DMS79 (cell line): ENCODE measurements at regions not wholly inside any gene's neighbourhood (a gene's known extent, or its start where the extent isn't known, plus 50 kb on each side); places are given as distances from the start of the nearest gene placed in this dataset.
"Not testable (repeated sequence)": the region's sequence is repeated elsewhere in the genome, so short reads cannot be mapped to it uniquely, and the experiment has no call there.

Experiments
- DNase-seq: peaks from one replicate; lab custom pipeline; 2025; lab: John Stamatoyannopoulos, UW

DNA sequence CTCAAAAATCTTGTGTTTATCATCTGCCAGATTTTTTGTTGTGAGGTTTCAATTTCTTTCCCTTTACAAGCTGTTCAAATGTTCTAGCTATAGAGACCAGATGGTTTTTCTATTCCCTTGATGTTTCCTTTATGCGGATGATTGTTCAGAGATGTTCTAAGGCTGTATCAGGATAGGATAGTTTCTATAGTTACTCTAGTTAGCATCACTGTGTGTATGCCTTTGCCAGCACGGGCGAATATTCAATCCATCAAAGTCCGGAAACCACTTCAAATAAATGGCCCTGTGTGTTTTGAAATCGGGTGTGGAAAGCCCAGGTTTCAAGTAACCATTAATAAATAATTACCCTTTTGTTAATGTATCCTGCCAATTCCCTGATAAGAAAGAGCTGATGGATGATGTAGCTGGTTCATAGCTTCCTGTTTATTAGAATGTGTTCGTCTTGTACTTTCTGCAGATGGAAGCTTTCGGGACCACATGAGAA is 149.8 kb upstream of the PRKCQ start:
- DNase-seq, result no peak

DNA sequence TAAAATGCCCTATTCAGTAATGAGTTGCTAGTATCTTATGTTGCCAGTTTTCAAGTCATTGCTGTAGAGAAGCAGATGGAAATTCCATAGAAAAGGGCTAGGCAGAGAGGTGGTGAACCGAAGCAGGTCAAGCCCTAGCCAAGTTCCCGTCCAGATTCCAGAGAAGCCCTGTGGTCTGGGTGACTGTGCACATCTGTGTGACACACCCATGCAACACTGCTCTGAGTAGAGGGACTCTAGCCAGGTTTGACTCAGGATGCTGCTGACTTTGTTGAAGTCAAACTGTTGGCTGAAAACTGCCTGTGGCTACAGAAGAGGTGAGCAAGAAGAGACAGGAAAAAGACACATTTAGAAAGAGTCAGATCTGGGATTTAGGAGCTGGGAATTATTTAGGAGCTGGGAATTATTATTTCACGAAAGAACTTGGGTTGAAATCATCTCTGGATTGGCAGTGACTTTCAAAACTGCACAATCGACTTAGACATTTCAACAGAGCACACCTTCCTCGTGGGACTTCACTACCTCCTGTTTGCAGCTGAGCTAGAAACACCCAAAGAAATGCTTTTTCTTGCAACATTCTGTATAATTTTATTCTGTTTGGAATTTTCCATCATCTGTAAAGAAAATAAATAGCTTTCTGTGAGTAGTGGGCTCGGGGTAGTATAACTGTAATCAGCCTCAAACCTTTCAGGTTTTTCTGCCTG is 149.1 kb upstream of the PRKCQ start:
- no peak for DNase-seq

- no peak for DNase-seq
These were observed 146.8 kb upstream of the PRKCQ start for GRCh38 chr10:6726924-6727323.

- no peak for DNase-seq
These were observed 142.5 kb upstream of the PRKCQ start for GRCh38 chr10:6722616-6723004.

- DNase-seq, result no peak
These were observed 142.0 kb upstream of the PRKCQ start for GRCh38 chr10:6721964-6722615.

GRCh38 chr10:6721480-6721879 is 141.4 kb upstream of the PRKCQ start:
- no peak for DNase-seq

DNA sequence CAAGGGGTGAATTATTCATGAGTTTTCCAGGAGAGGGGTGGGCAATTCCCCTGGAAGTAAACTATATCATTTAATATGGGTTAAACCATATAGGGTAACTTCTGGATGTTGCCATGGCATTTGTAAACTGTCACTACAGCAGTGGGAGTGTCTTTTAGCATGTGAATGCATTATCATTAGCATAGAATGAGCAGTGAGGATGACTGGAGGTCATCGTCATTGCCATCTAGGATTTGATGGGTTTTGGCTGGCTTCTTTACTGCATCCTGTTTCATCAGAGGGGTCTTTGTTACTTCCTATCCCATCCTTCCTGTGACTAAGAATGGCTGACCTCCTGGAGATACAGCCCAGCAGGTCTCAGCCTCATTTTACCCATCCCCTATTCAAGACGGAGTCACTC is 139.5 kb upstream of the PRKCQ start:
- DNase-seq, result no peak

- no peak for DNase-seq
These were observed 138.5 kb upstream of the PRKCQ start for GRCh38 chr10:6718550-6718949.

- DNase-seq, result no peak
These were observed 136.4 kb upstream of the PRKCQ start for GRCh38 chr10:6716516-6716915.

- no peak for DNase-seq
These were observed 133.6 kb upstream of the PRKCQ start for GRCh38 chr10:6713716-6714115.

GRCh38 chr10:6713120-6713519 is 133.0 kb upstream of the PRKCQ start:
- no peak for DNase-seq

- no peak for DNase-seq
These were observed 131.8 kb upstream of the PRKCQ start for GRCh38 chr10:6711881-6712280.

DNA sequence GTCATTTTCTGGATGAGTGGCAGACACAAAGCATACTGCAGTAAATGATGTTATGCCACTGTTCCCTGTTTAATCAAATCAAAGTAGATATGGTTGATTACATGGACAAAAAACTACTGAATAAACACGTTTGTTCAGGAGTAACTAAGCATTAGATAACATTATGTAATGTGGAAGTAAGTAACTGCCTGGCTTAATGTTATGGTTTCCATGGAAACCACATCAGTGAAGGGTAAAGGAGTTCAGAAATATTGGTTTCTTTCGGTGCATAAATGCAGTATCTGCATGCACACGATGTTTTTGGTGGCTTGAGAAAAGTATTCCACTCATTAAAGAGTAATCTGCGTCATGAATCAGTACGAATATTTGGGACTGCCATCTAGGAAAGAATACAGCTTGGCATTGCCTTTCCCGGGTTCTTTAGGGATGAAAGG is 131.3 kb upstream of the PRKCQ start:
- no peak for DNase-seq

DNA sequence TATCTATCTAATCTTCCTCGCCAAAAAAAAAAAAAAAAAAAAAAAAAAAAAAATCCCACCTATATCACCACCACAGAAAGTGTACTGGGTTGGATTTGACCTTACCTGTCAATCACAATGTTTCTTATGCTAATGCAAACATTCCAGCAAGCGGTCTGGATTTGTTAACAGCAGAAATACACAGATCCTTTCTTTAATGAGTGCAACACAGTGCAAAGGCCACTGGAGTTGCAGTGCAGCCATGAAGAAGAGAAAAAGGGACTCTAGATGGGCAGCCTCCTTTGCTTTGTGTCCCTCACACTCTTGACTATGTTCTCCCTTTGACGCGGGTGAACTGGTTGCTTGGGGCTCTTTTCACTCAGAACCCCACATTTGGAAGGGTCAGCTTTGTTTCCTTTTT is 127.3 kb upstream of the PRKCQ start:
- no peak for DNase-seq

- no peak for DNase-seq
These were observed 126.6 kb upstream of the PRKCQ start for GRCh38 chr10:6706725-6707124.

DNA sequence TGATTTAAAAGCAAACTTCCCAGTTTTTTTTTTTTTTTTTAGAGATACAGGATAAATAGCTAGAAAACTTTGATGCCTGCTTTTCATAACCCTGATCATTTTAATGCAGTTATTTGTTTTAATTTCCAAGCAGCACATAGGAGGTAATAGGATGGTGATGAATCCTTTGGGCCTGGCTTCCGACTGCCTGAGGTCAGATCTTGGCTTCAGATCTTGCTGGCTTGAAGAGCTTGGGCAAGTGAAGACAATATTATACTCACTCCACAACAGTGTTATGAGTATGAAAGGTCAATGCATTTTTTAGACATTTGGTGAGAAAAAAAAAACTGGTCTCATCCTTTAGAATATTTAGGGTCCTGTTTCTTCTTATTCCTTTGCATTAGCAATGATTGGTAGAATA is 124.8 kb upstream of the PRKCQ start:
- no peak for DNase-seq

GRCh38 chr10:6702833-6703232 is 122.8 kb upstream of the PRKCQ start:
- not testable (repeated sequence) for DNase-seq

DNA sequence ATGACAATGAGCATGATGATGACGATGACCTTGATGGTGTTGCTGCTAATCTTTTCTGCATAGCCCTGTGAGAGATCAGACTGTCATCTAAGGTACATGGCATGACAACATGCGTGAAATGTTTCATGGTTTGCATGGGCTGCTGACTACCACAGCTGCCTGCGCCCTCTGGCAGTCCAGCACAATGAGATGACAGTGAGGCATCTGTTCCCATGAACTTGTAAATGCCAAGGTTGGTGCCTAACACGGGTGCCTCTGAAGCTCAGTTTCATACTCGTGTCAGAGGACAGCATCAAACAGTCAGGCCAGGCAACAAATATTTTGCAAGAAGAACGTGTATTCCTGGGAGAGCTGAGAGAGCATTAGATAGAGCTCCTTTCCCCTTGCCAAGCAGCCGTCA is 122.0 kb upstream of the PRKCQ start:
- no peak for DNase-seq

- DNase-seq, result no peak
These were observed 121.2 kb upstream of the PRKCQ start for GRCh38 chr10:6701289-6701688.

GRCh38 chr10:6700066-6700465 is 120.0 kb upstream of the PRKCQ start:
- no peak for DNase-seq

DNA sequence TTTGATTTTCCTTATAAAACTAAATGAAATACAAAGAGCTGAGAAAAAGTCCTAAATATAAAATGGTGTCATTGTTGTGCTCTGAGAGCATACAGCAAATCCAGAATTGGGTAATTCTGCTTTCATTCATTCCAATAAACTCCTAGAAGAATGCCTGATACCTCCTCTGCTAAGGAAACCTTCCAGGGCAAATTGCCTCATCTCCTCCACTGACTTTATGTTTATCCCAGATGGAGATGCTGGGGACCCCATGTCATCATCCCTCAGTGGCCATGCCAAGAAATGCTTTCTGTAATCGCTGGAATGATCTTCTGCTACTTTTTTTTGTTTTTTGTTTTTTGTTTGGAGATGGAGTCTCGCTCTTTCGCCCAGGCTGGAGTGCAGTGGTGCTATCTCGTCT is 119.3 kb upstream of the PRKCQ start:
- DNase-seq, result no peak

- DNase-seq, result no peak
These were observed 115.4 kb upstream of the PRKCQ start for GRCh38 chr10:6695519-6695918.

GRCh38 chr10:6694447-6695140 is 114.5 kb upstream of the PRKCQ start:
- DNase-seq, result no peak
